GF-D8 (cell line): ENCODE measurements at regions not wholly inside any gene's neighbourhood (a gene's known extent, or its start where the extent isn't known, plus 50 kb on each side); places are given as distances from the start of the nearest gene placed in this dataset.
"Not testable (repeated sequence)": the region's sequence is repeated elsewhere in the genome, so short reads cannot be mapped to it uniquely, and the experiment has no call there.

Experiments
- DNase-seq: peaks from one replicate; lab custom pipeline; 2025; lab: John Stamatoyannopoulos, UW

- no peak for DNase-seq
These were observed 249.3 kb upstream of the KRR1 start for GRCh38 chr12:75760573-75761294.

GRCh38 chr12:75759842-75760572 lies 248.6 kb upstream of the KRR1 start:
- DNase-seq: no peak

GRCh38 chr12:75759196-75759595 lies 247.8 kb upstream of the KRR1 start:
- DNase-seq: no peak

- DNase-seq: no peak
These were observed 245.4 kb upstream of the KRR1 start for GRCh38 chr12:75756771-75757170.

GRCh38 chr12:75756111-75756510 lies 244.7 kb upstream of the KRR1 start:
- DNase-seq: no peak

GRCh38 chr12:75754698-75755097 lies 243.3 kb upstream of the KRR1 start:
- DNase-seq: no peak

- no peak for DNase-seq
These were observed 242.7 kb upstream of the KRR1 start for GRCh38 chr12:75754141-75754540.

- DNase-seq: no peak
These were observed 240.5 kb upstream of the KRR1 start for GRCh38 chr12:75751769-75752471.

- no peak for DNase-seq
These were observed 239.4 kb upstream of the KRR1 start for GRCh38 chr12:75750716-75751306.

- DNase-seq: not testable (repeated sequence)
These were observed 237.6 kb upstream of the KRR1 start for GRCh38 chr12:75748990-75749389.

- DNase-seq: no peak
These were observed 236.7 kb upstream of the KRR1 start for GRCh38 chr12:75748136-75748535.

GRCh38 chr12:75747572-75748021 lies 236.2 kb upstream of the KRR1 start:
- DNase-seq: no peak

GRCh38 chr12:75746621-75747020 lies 235.2 kb upstream of the KRR1 start:
- no peak for DNase-seq

GRCh38 chr12:75744607-75745256 lies 233.3 kb upstream of the KRR1 start:
- no peak for DNase-seq

- no peak for DNase-seq
These were observed 231.6 kb upstream of the KRR1 start for GRCh38 chr12:75742961-75743360.

- DNase-seq: no peak
These were observed 230.6 kb upstream of the KRR1 start for GRCh38 chr12:75742048-75742447.

- no peak for DNase-seq
These were observed 228.5 kb upstream of the KRR1 start for GRCh38 chr12:75739912-75740311.

GRCh38 chr12:75739098-75739497 lies 227.7 kb upstream of the KRR1 start:
- DNase-seq: not testable (repeated sequence)

GRCh38 chr12:75738486-75738885 lies 227.1 kb upstream of the KRR1 start:
- no peak for DNase-seq

GRCh38 chr12:75735853-75736252 lies 224.4 kb upstream of the KRR1 start:
- no peak for DNase-seq

GRCh38 chr12:75728826-75729225 lies 217.4 kb upstream of the KRR1 start:
- DNase-seq: no peak

GRCh38 chr12:75727577-75727976 lies 216.2 kb upstream of the KRR1 start:
- DNase-seq: no peak
